MM.1S (cell line): ENCODE measurements at regions not wholly inside any gene's neighbourhood (a gene's known extent, or its start where the extent isn't known, plus 50 kb on each side); places are given as distances from the start of the nearest gene placed in this dataset.

Source experiments
- CTCF ChIP-seq: fragments of 300-600 bp; sonication (generic); IDR thresholded peaks from 2 replicates; pipeline ENCODE4 v1.5.1; 2016; ENCODE audit warnings: antibody characterized with exemption, low read length, mixed read lengths
- EZH2 ChIP-seq: fragments of 300-600 bp; sonication (generic); optimal IDR thresholded peaks from 2 replicates; pipeline ENCODE3; 2017; ENCODE audit warnings: low read depth, mild to moderate bottlenecking, antibody characterized with exemption, low read length, mixed read lengths

GRCh38 chr7:106357675-106358074 is 72.9 kb upstream of the NAMPT start:
- no peak for TF ChIP-seq CTCF
- no peak for TF ChIP-seq EZH2
